SK-N-SH (cell line): ENCODE measurements at regions not wholly inside any gene's neighbourhood (a gene's known extent, or its start where the extent isn't known, plus 50 kb on each side); places are given as distances from the start of the nearest gene placed in this dataset.

Source experiments
- EZH2phosphoT487 ChIP-seq: fragments of 200-600 bp; sonication (generic); IDR thresholded peaks from 2 replicates; pipeline ENCODE4 v1.6.1; 2017; ENCODE audit warnings: low read depth, mixed run types, mild to moderate bottlenecking, antibody characterized with exemption, moderate library complexity, borderline replicate concordance
- POLR2AphosphoS5 ChIP-seq: IDR thresholded peaks from 2 replicates; pipeline ENCODE4 v1.6.1; 2012; ENCODE audit warnings: low read depth, low read length
- RCOR1 ChIP-seq: fragments of 150-350 bp; IDR thresholded peaks from 2 replicates; pipeline ENCODE4 v1.6.1; 2017; ENCODE audit warnings: antibody characterized with exemption, low read length
- SMC3 ChIP-seq: IDR thresholded peaks from 2 replicates; pipeline ENCODE4 v1.6.1; 2012; ENCODE audit warnings: low read depth, low read length, improper control_type of control experiment
- TAF1 ChIP-seq: IDR thresholded peaks from 2 replicates; pipeline ENCODE4 v1.6.1; 2012; ENCODE audit warnings: low read depth, mild to moderate bottlenecking, low read length, moderate library complexity, borderline replicate concordance
- YY1 ChIP-seq: IDR thresholded peaks from 2 replicates; pipeline ENCODE4 v1.4.0; 2012; ENCODE audit warnings: low read depth, mild to moderate bottlenecking
- TF ChIP-seq, protein P1 (sequence below): fragments of 200-600 bp; sonication (generic); IDR thresholded peaks from 2 replicates; pipeline ENCODE4 v1.6.1; 2017; ENCODE audit warnings: antibody characterized with exemption, mild to moderate bottlenecking, moderate library complexity
- TF ChIP-seq, protein P2 (sequence below): IDR thresholded peaks from 2 replicates; pipeline ENCODE4 v1.4.0; 2012; ENCODE audit warnings: low read depth, borderline replicate concordance
- TF ChIP-seq, protein P3 (sequence below): IDR thresholded peaks from 2 replicates; pipeline ENCODE4 v1.4.0; 2012; ENCODE audit warnings: low read depth

- no peak for TF ChIP-seq TAF1
- TF ChIP-seq, protein P1, sequence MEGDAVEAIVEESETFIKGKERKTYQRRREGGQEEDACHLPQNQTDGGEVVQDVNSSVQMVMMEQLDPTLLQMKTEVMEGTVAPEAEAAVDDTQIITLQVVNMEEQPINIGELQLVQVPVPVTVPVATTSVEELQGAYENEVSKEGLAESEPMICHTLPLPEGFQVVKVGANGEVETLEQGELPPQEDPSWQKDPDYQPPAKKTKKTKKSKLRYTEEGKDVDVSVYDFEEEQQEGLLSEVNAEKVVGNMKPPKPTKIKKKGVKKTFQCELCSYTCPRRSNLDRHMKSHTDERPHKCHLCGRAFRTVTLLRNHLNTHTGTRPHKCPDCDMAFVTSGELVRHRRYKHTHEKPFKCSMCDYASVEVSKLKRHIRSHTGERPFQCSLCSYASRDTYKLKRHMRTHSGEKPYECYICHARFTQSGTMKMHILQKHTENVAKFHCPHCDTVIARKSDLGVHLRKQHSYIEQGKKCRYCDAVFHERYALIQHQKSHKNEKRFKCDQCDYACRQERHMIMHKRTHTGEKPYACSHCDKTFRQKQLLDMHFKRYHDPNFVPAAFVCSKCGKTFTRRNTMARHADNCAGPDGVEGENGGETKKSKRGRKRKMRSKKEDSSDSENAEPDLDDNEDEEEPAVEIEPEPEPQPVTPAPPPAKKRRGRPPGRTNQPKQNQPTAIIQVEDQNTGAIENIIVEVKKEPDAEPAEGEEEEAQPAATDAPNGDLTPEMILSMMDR = no peak
- no peak for TF ChIP-seq RCOR1
- TF ChIP-seq, protein P2, sequence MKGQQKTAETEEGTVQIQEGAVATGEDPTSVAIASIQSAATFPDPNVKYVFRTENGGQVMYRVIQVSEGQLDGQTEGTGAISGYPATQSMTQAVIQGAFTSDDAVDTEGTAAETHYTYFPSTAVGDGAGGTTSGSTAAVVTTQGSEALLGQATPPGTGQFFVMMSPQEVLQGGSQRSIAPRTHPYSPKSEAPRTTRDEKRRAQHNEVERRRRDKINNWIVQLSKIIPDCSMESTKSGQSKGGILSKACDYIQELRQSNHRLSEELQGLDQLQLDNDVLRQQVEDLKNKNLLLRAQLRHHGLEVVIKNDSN = no peak
- TF ChIP-seq POLR2AphosphoS5 = no peak
- TF ChIP-seq SMC3 = no peak
- no peak for TF ChIP-seq EZH2phosphoT487
- TF ChIP-seq, protein P3, sequence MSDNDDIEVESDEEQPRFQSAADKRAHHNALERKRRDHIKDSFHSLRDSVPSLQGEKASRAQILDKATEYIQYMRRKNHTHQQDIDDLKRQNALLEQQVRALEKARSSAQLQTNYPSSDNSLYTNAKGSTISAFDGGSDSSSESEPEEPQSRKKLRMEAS = no peak
- no peak for TF ChIP-seq YY1
Observed at GRCh38 chr1:70495370-70495769, 84.3 kb downstream of the CTH start.
